Fibroblast of skin of left quadriceps (primary cell): ENCODE measurements at regions not wholly inside any gene's neighbourhood (a gene's known extent, or its start where the extent isn't known, plus 50 kb on each side); places are given as distances from the start of the nearest gene placed in this dataset.
A peak's percentile ranks its signal among the peaks of the same experiment; 100 is the strongest.

ENCODE experiments used
- DNase-seq, 2 experiments: peaks; one replicate each; pipeline ENCODE4 v3.0.0-alpha.2; 2013; ENCODE audit warnings: low read depth in 2 of 2

GRCh38 chr10:113414543-113414942 is 138.3 kb upstream of the HABP2 start:
- no peak for DNase-seq

GRCh38 chr10:113415246-113415645 is 137.6 kb upstream of the HABP2 start:
- no peak for DNase-seq

GRCh38 chr10:113420057-113420732 is 132.7 kb upstream of the HABP2 start:
- no peak for DNase-seq

DNA sequence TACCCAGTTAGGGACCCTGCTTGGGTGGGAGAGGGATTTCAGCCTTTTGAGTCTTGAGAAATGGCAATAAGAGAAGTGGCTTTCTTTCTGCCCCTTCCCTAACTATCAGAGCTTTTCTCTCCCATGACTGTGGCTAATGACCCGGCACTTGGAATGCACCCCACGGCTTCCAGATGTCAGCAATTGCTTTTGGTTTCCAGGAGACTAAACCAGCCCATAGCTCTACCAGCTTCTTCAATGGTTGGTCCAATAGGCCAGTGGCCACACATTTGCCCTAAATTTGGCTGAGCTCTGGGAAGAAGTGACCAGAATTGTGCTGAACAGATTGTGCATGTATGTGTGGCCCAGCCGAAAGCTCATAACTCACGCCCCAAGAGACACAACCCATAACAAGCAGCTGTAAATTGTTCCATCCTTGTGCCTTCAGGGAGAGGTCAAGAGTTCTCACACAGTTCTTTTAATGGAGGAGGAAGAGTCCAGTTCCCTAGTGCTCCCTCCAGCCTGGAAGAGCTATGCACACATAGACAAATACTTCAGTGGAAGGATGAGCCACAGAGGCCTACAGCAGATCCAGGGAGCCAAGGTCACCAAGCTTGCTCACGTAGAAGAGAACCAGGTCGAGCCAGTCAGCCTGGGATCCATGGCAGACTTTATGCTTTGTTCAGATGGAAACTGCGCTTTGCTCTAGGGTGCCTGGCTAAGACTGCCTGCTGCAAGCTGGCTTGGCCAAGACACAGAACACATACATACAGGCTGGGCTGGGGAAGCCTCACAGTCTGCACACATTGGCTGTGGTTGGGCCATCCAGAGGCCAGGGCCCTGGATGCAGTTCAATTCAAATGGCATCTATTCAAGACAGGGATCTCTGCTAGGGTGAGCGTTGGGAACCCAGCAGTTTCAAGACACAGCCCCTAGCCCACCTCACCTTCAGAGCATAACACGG is 131.8 kb upstream of the HABP2 start:
- DNase-seq = no peak

GRCh38 chr10:113422371-113422770 is 130.5 kb upstream of the HABP2 start:
- no peak for DNase-seq

DNA sequence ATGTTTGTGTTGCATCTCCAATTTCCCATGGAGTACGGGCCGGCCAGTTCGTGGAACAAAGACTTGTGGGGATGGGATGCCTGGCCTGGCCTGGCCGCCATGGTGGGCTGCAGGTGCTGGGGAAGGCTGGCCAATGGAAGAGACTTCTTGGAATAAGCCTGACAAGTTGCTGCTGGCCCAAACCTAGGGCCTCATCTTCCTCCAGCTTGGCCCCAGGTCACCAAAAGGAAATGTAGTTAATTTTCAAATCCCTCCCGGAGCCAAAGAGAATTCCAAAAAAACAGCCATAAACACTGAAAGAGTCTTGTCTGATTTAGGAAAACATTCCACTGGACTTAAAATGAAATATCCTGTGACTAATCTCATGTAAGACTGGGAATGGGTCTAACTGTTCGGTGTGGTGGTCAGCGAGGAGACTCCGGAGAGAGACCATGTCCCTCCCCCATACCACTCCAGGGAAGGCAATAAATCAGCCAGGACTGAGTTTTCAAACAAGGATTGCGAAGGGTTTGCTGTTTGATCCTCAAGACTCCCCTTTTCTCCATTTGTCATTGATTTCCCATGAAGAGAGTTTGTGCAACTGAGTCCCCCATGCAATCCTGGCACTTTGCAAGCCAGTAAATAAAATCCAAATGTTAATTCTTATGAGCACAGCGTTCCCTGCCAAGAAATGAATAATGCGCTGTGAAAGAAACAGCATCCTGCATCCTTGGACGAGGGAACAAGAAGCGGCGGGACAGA is 128.7 kb upstream of the HABP2 start:
- DNase-seq = peak; percentile 41 to 50

- no peak for DNase-seq
Measured at GRCh38 chr10:113425008-113425407, 127.8 kb upstream of the HABP2 start.

DNA sequence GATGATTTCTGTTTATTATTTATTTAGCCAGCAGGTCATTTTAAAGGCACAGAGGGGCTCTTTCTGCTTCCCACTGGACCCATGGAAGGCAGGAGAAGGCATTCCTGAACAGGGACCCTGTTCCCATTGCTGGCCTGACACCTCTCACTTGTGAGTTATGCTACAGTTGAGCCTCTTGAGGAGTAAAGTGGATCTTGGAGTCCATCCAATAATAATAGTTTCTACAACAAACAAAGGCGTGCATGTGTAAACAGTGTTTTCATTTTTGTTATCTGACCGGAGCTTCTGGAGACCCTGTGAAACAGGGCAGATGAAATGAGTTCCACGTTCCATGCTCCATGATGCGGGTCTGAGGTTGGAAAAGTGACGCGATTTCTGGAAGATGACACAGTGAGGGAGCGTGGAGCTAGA is 127.3 kb upstream of the HABP2 start:
- DNase-seq = no peak

DNA sequence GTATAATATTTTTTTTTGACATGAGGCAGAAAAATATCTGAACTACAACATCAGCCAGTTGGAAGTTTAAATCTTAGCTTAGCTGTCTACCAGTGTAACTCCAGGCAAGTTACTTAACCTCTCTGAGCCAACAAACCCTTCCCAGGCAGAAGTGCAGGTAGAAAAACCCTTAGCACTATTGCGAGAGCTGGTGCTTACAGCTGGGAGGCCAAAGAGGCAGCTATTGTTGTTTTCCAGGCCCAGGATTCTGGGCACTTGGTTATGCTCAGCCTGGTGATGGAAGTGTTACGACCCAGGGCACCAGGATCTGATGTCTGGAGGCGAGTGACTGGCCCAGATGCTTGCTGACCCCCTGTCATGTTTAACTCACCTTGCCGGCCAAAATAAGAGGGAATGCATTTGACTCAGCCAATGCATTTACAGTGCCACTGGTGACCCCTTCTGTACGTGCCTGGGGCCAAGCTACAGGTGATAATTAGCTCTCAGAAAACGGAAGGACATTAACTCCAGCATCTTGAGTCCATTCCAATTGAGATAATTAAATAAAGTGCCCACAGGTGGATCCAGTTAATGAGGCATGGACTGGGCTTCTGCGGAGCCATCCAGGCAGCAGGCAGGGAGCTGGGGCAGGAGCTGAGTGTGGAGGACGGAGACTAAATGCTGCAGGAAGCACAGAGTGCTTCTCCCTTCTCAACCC is 126.5 kb upstream of the HABP2 start:
- DNase-seq = no peak

GRCh38 chr10:113427236-113427735 is 125.6 kb upstream of the HABP2 start:
- no peak for DNase-seq

GRCh38 chr10:113427811-113428558 is 124.9 kb upstream of the HABP2 start:
- DNase-seq = no peak

DNA sequence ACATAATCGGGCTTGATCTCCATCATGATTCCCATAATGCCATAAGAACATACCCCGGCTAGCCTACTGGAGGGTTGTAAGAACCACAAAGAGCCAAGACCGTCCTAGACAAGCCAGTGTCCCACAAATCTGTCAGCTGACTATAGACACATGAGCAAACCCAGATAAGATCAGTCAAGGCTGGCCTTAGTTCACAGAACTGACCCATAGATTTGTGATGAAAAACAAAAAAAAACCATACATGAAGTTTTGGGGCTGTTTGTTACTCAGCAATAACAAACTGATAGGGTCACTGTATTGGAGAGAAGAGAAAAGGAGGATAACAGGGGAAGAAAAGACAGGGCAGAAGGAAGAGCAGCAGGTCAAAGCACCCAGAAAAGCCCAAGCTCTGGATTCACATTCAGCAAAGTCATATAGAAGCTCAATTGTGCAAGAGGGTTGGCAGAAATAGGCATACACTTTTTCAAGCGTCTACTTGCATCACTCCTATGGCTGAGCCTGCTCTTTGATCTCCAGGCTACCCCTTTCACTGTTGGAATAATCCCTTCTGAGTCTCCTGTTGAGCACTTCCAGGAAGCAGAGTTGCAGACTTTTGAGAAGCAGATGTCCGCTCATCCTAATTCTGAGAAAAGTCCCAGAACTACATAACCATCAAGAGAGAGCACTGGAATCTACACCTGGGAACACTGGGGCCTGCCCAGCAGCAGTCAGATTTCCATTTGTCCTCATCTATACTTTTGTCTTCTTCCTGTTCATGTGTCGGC is 122.0 kb upstream of the HABP2 start:
- DNase-seq = no peak

GRCh38 chr10:113431398-113432160 is 121.3 kb upstream of the HABP2 start:
- peak in 1 of 2 experiments; percentile 11 for DNase-seq

GRCh38 chr10:113433711-113434110 is 119.1 kb upstream of the HABP2 start:
- no peak for DNase-seq

GRCh38 chr10:113434315-113434714 is 118.5 kb upstream of the HABP2 start:
- DNase-seq = no peak

DNA sequence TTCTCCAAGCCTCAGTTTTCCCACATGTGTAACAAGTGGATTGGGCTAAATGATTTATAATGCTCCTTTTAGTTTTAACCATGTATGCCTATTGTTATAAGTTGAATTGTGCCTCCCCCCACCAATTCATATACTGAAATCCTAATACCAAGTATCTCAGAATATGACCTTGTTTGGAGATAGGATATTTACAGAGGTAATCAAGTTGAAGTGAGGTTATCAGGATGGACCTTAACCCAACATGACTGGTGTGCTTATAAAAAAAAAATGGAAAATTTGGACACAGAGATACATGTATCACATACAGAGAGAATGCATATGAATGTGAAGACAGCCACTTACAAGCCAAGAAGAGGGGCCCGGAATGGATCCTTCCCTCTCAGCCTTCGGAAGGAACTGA is 117.9 kb upstream of the HABP2 start:
- DNase-seq = no peak

DNA sequence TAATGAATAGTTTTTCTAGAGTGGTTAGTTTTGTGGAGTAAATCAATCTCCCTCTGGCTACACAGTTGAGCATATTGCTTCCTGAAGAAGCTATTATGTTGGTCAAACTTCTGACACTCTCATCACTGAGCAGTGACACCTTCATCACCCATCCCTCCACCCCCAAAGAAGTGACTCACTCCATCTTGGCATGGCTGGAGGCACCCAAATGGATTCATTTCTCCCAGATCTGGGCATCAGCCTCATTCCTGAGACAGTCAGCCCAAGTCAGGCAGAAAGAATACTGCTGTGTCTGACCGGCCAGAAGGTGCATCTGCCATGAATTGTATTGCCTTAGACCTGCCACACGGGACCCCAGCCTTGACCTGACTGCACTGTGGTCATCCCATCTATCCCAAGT is 117.0 kb upstream of the HABP2 start:
- DNase-seq = no peak

GRCh38 chr10:113436851-113437250 is 116.0 kb upstream of the HABP2 start:
- no peak for DNase-seq

- peak; percentile 35 to 44 for DNase-seq
Measured at GRCh38 chr10:113438652-113439051, 114.2 kb upstream of the HABP2 start.
